Keratinocyte (primary cell): ENCODE measurements at regions not wholly inside any gene's neighbourhood (a gene's known extent, or its start where the extent isn't known, plus 50 kb on each side); places are given as distances from the start of the nearest gene placed in this dataset.

Source experiments
- DNase-seq: peaks from one replicate; pipeline ENCODE4 v3.0.0-alpha.2; 2011; ENCODE audit warnings: low read depth, missing footprints, low spot score
- FAIRE-seq: peaks from 2 replicates; lab custom pipeline; 2011; peaks lifted over from hg19 to GRCh38; lab: Jason Lieb, UNC
- H2AFZ ChIP-seq: 2 replicates; pipeline ENCODE4 v1.6.0; 2012; ENCODE audit warnings: low read length, control low read depth, inconsistent platforms; ENCODE audit not compliant: control insufficient read depth
- H3K27ac ChIP-seq: 2 replicates; pipeline ENCODE4 v1.5.1; 2011; ENCODE audit warnings: low read length; ENCODE audit not compliant: control insufficient read depth, insufficient read depth
- H3K27me3 ChIP-seq: 3 replicates; pipeline ENCODE4 v1.6.0; 2011; ENCODE audit warnings: low read length; ENCODE audit not compliant: control insufficient read depth, insufficient read depth; ENCODE audit errors: extremely low read depth
- H3K36me3 ChIP-seq, 2 experiments: 2 replicates in 1 of 2; 3 replicates in 1 of 2; pipeline ENCODE4 v1.5.1; 2011; ENCODE audit warnings: low read length in 2 of 2, mild to moderate bottlenecking in 1 of 2; ENCODE audit not compliant: control insufficient read depth in 2 of 2, insufficient read depth in 2 of 2; ENCODE audit errors: extremely low read depth in 1 of 2
- H3K4me1 ChIP-seq: 3 replicates; pipeline ENCODE4 v1.5.1; 2011; ENCODE audit warnings: low read length; ENCODE audit not compliant: control insufficient read depth, insufficient read depth; ENCODE audit errors: extremely low read depth
- H3K4me2 ChIP-seq: 3 replicates; pipeline ENCODE4 v1.6.0; 2011; ENCODE audit warnings: low read depth, low read length; ENCODE audit not compliant: control insufficient read depth, insufficient read depth; ENCODE audit errors: extremely low read depth
- H3K4me3 ChIP-seq, 3 experiments: fragments of 200-600 bp in 1 of 3; sonication (generic) in 1 of 3; 2 replicates in 2 of 3; 3 replicates in 1 of 3; pipeline ENCODE4 v1.5.1; 2011 to 2016; ENCODE audit warnings: low read length in 3 of 3, mild to moderate bottlenecking in 3 of 3, control low read depth in 2 of 3, inconsistent platforms in 1 of 3, low read depth in 1 of 3, mixed read lengths in 1 of 3, mixed run types in 1 of 3, moderate library complexity in 1 of 3; ENCODE audit not compliant: control insufficient read depth in 2 of 3, insufficient read depth in 2 of 3; ENCODE audit errors: extremely low read depth in 1 of 3
- H3K79me2 ChIP-seq: 2 replicates; pipeline ENCODE4 v1.6.0; 2012; ENCODE audit warnings: low read length; ENCODE audit not compliant: control insufficient read depth, insufficient read depth
- H3K9ac ChIP-seq: 3 replicates; pipeline ENCODE4 v1.6.0; 2011; ENCODE audit warnings: low read length; ENCODE audit not compliant: control insufficient read depth, insufficient read depth; ENCODE audit errors: extremely low read depth
- H3K9me1 ChIP-seq: 3 replicates; pipeline ENCODE4 v1.6.0; 2011; ENCODE audit warnings: low read length; ENCODE audit not compliant: control insufficient read depth, insufficient read depth; ENCODE audit errors: extremely low read depth
- H3K9me3 ChIP-seq: 2 replicates; pipeline ENCODE4 v1.5.1; 2012; ENCODE audit warnings: low read depth, low read length; ENCODE audit not compliant: control insufficient read depth
- H4K20me1 ChIP-seq: 3 replicates; pipeline ENCODE4 v1.6.0; 2011; ENCODE audit warnings: low read length; ENCODE audit not compliant: control insufficient read depth, insufficient read depth; ENCODE audit errors: extremely low read depth
- EZH2 ChIP-seq: IDR thresholded peaks from one replicate; pipeline ENCODE4 v1.6.1; 2012; ENCODE audit warnings: inconsistent platforms, mild to moderate bottlenecking, low read length, moderate library complexity
- dilution Hi-C: fragments of 300-500 bp; cut with MboI; formaldehyde crosslinking; loops from one replicate; pipeline ENCODE4 v1.7.0; 2020; ENCODE audit warnings: low sequenced_read_pairs; ENCODE audit not compliant: extremely low pct_ligation_motif_present
- TF ChIP-seq, protein P1 (sequence below), 3 experiments: IDR thresholded peaks in 1 of 3; conservative IDR thresholded peaks in 1 of 3; optimal IDR thresholded peaks in 1 of 3; 2 replicates in 2 of 3; 3 replicates in 1 of 3; pipeline versions ENCODE3 to v1.5.1; 2011; ENCODE audit warnings: low read length in 3 of 3, mild to moderate bottlenecking in 3 of 3, moderate library complexity in 2 of 3, control low read depth in 1 of 3, inconsistent platforms in 1 of 3; ENCODE audit not compliant: insufficient read depth in 2 of 3; ENCODE audit errors: extremely low read depth in 1 of 3

DNA sequence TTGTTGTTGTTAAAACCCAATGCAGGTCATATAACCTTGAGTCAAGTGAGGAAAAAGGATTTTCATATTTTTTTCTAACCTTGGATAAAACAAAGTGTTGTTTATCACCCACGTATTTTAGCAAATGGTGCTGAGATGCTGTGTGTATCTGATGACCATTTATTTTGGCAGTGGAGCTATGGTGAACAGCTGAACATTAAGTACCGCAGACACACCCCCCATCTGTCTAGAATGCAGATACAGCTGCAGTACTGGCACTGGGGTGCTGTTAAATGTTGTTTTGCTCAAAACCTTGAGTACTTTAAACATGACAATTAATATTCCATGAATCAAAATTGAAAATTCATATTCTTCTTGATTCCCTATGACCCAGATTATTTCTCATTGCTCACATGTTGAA, 773.3 kb upstream of the SLC39A10 start:
- Histone ChIP-seq H3K9me3 (no peaks in the 10 kb centered on the region), H3K9ac (no peak overlapping the region), H4K20me1 (no peaks in the 10 kb centered on the region), H3K4me1 (no peaks in the 10 kb centered on the region), H3K27ac (no peak overlapping the region), H3K36me3 (no peaks in the 10 kb centered on the region), H3K4me2 (no peak overlapping the region), H3K4me3 (no peak overlapping the region), H3K27me3 (no peaks in the 10 kb centered on the region), H3K79me2 (no peaks in the 10 kb centered on the region), H3K9me1 (no peaks in the 10 kb centered on the region), H2AFZ (no peak overlapping the region)
- dilution Hi-C loops, result no loop called here
- no peak for FAIRE-seq
- DNase-seq, result no peak
- TF ChIP-seq EZH2, result no peak
- TF ChIP-seq, protein P1, sequence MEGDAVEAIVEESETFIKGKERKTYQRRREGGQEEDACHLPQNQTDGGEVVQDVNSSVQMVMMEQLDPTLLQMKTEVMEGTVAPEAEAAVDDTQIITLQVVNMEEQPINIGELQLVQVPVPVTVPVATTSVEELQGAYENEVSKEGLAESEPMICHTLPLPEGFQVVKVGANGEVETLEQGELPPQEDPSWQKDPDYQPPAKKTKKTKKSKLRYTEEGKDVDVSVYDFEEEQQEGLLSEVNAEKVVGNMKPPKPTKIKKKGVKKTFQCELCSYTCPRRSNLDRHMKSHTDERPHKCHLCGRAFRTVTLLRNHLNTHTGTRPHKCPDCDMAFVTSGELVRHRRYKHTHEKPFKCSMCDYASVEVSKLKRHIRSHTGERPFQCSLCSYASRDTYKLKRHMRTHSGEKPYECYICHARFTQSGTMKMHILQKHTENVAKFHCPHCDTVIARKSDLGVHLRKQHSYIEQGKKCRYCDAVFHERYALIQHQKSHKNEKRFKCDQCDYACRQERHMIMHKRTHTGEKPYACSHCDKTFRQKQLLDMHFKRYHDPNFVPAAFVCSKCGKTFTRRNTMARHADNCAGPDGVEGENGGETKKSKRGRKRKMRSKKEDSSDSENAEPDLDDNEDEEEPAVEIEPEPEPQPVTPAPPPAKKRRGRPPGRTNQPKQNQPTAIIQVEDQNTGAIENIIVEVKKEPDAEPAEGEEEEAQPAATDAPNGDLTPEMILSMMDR (optimal IDR thresholded peaks at IDR 0.05 in 1 of 3, IDR thresholded peaks at IDR 0.05 in 1 of 3, conservative IDR thresholded peaks at IDR 0.05 in 1 of 3; ENCODE audit: extremely low read depth in 1 of 3, insufficient read depth in 2 of 3, low read length in 3 of 3), result no peak

DNA sequence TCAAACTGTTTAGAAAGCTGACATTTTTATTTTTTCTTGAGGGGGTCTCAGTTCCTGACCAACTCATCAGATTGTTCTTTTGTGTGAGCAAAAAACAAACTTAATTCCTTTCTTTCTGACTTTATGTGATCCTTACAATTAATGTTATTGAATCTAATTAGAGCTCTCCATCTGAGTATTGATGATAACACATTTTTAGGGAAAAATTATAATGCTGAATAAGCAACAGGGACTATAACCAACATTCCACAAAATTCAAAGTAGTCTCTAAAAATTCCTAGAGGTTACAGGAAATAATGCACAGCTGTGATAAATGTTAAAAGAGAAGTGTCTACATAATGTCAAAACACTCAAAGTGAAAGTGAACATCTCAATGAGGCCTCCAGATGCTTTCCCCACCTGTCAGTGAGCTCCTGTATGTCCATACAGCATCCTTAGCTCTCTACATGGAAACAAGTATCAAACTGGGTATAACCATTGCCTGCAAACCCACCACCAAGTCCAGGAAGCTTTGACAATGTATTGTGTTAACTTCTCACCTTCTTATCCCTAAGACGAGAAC, 786.0 kb upstream of the SLC39A10 start:
- Histone ChIP-seq H3K79me2 (no peaks in the 10 kb centered on the region), H3K4me3 (no peak overlapping the region), H3K4me2 (no peak overlapping the region), H3K27ac (no peak overlapping the region), H3K4me1 (no peaks in the 10 kb centered on the region), H3K9ac (no peak overlapping the region), H3K9me3 (no peaks in the 10 kb centered on the region), H3K9me1 (no peaks in the 10 kb centered on the region), H3K36me3 (no peaks in the 10 kb centered on the region), H4K20me1 (no peaks in the 10 kb centered on the region), H2AFZ (no peak overlapping the region), H3K27me3 (no peaks in the 10 kb centered on the region)
- TF ChIP-seq, protein P1 (optimal IDR thresholded peaks at IDR 0.05 in 1 of 3, IDR thresholded peaks at IDR 0.05 in 1 of 3, conservative IDR thresholded peaks at IDR 0.05 in 1 of 3; ENCODE audit: extremely low read depth in 1 of 3, insufficient read depth in 2 of 3, low read length in 3 of 3), result no peak
- no peak for TF ChIP-seq EZH2
- FAIRE-seq (no peak), DNase-seq (no peak)
- dilution Hi-C loops, result no loop called here
